ENCODE measurements at regions not wholly inside any gene's neighbourhood (a gene's known extent, or its start where the extent isn't known, plus 50 kb on each side); places are given as distances from the start of the nearest gene placed in this dataset.

GRCh38 chr6:84460491-84460890, 233.0 kb upstream of the CEP162 start (continued):
- TF ChIP-seq, protein P1, sequence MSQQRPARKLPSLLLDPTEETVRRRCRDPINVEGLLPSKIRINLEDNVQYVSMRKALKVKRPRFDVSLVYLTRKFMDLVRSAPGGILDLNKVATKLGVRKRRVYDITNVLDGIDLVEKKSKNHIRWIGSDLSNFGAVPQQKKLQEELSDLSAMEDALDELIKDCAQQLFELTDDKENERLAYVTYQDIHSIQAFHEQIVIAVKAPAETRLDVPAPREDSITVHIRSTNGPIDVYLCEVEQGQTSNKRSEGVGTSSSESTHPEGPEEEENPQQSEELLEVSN (IDR thresholded peaks at IDR 0.05; ENCODE audit: borderline replicate concordance in 1 of 2, extremely low read depth in 1 of 2, insufficient read depth in 1 of 2, insufficient read length in 1 of 2, low read depth in 1 of 2, low read length in 1 of 2, poor library complexity in 1 of 2, severe bottlenecking in 1 of 2) = no peak
- TF ChIP-seq ELF1 (tag; IDR thresholded peaks at IDR 0.05) (no peak), MED1 (CRISPR knock-in tag; IDR thresholded peaks at IDR 0.05; ENCODE audit: borderline replicate concordance) (no peak), BRD4 (IDR thresholded peaks at IDR 0.05) (no peak), IRF2 (CRISPR knock-in tag; IDR thresholded peaks at IDR 0.05) (no peak), SMC3 (conservative IDR thresholded peaks at IDR 0.05; ENCODE audit: insufficient read depth, low read depth, low read length) (no peak), DPF2 (IDR thresholded peaks at IDR 0.05) (no peak), ZNF41 (CRISPR knock-in tag; conservative IDR thresholded peaks at IDR 0.05) (no peak), ZNF316 (IDR thresholded peaks at IDR 0.05) (no peak)

GRCh38 chr6:84459401-84459800, 232.0 kb upstream of the CEP162 start:
- H3K4me1 ChIP-seq (replicated peaks in 1 of 2; ENCODE audit: control insufficient read depth in 2 of 2, insufficient read depth in 2 of 2, low read length in 2 of 2) = no peaks in the 10 kb centered on the region
- no peak overlapping the region for H3K4me3 ChIP-seq
- no peaks in the 10 kb centered on the region for H3K79me2 ChIP-seq (ENCODE audit: control insufficient read depth, insufficient read depth, low read length)
- H3K36me3 ChIP-seq (ENCODE audit: control insufficient read depth, insufficient read depth, low read length) = no peaks in the 10 kb centered on the region
- no peaks in the 10 kb centered on the region for H4K20me1 ChIP-seq (replicated peaks; ENCODE audit: control insufficient read depth, insufficient read depth, low read length)
- no peaks in the 10 kb centered on the region for H3K9me1 ChIP-seq (ENCODE audit: control insufficient read depth, insufficient read depth, low read length)
- no peak for TF ChIP-seq GTF2A2 (tag; IDR thresholded peaks at IDR 0.05)
- TF ChIP-seq ZNF316 (IDR thresholded peaks at IDR 0.05) = 0 out of 2 replicates have a peak, but pooled peaks have one; percentile 37
- TF ChIP-seq C11orf30 (IDR thresholded peaks at IDR 0.05; ENCODE audit: low read depth) = 0 out of 2 replicates have a peak, but pooled peaks have one; percentile 7
- ChIA-PET CTCF (ENCODE audit: low intra/inter-chr PET ratio) (no interaction called here), POLR2A (no interaction called here)
- DNase-seq (ENCODE audit: extremely low read depth in 1 of 4, low spot score in 3 of 4) (no peak), FAIRE-seq (no peak), ATAC-seq (no peak)
- H3K9ac ChIP-seq (ENCODE audit: insufficient read depth in 1 of 2, low read depth in 2 of 2, low read length in 2 of 2) = no peak overlapping the region
- no peaks in the 10 kb centered on the region for H3K9me3 ChIP-seq (replicated peaks; ENCODE audit: control insufficient read depth, insufficient read depth, low read depth, low read length)
- in situ Hi-C loops (cut with MboI) (no loop called here), intact Hi-C loops (cut with micrococcal nuclease) (no loop called here)
- 8% methylated on average over 3 of the region's 3 CpGs for WGBS (ENCODE audit: insufficient coverage, low coverage, missing lambda C conversion rate)
- H3K27me3 ChIP-seq (ENCODE audit: control insufficient read depth in 2 of 2, insufficient read depth in 2 of 2, low read length in 2 of 2) = peaks cover 4 to 5% of the 10 kb centered on the region in 2 experiments; a peak in 2 of 5 replicates
- H2AFZ ChIP-seq (ENCODE audit: low read depth, low read length) = no peak overlapping the region
- H3K27ac ChIP-seq (ENCODE audit: extremely low read depth, low read depth, low read length) = no peak overlapping the region
- BruUV-seq (replicated peaks) = no TSS peak
- no peak overlapping the region for H3K4me2 ChIP-seq (ENCODE audit: insufficient read depth, low read length)

Data from K562 (cell line).